ENCODE measurements at regions not wholly inside any gene's neighbourhood (a gene's known extent, or its start where the extent isn't known, plus 50 kb on each side); places are given as distances from the start of the nearest gene placed in this dataset.

DNA sequence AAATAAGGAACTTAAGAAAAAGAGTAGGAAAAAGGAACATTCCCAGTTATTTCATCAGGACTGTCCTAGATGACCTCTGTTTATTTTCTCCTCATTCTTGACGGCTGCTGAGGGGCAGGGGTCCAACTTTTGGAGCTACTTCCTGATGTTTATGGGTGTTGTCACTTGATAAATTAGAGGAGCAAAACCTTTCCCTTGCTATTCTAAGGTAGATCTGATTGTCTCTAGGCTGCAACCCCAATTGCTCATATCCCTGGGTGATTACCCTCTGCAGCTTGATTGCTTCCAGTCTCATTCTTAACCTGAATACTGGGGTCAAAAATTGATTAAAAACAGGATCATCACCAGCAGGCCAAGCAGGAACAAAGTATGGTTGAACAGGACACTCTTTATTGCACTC, 311.0 kb upstream of the NDN start:
- TF ChIP-seq, protein P1, sequence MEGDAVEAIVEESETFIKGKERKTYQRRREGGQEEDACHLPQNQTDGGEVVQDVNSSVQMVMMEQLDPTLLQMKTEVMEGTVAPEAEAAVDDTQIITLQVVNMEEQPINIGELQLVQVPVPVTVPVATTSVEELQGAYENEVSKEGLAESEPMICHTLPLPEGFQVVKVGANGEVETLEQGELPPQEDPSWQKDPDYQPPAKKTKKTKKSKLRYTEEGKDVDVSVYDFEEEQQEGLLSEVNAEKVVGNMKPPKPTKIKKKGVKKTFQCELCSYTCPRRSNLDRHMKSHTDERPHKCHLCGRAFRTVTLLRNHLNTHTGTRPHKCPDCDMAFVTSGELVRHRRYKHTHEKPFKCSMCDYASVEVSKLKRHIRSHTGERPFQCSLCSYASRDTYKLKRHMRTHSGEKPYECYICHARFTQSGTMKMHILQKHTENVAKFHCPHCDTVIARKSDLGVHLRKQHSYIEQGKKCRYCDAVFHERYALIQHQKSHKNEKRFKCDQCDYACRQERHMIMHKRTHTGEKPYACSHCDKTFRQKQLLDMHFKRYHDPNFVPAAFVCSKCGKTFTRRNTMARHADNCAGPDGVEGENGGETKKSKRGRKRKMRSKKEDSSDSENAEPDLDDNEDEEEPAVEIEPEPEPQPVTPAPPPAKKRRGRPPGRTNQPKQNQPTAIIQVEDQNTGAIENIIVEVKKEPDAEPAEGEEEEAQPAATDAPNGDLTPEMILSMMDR (IDR thresholded peaks at IDR 0.05), result no peak
- no peak for TF ChIP-seq POLR2A (IDR thresholded peaks at IDR 0.05)

All from right lobe of liver (tissue), 4 donors.